Ascending aorta (tissue), 2 donors: ENCODE measurements at regions not wholly inside any gene's neighbourhood (a gene's known extent, or its start where the extent isn't known, plus 50 kb on each side); places are given as distances from the start of the nearest gene placed in this dataset.

ENCODE experiments used
- DNase-seq, 2 donors: peaks; one replicate each; pipeline ENCODE4 v3.0.0-alpha.2; 2019; ENCODE audit warnings: low spot score in 2 of 2
- H3K27ac ChIP-seq, 2 donors: fragments of 200-600 bp; sonication (generic); one replicate each; pipeline ENCODE4 v1.5.1; 2016 to 2017; ENCODE audit warnings: mild to moderate bottlenecking in 1 of 2
- H3K27me3 ChIP-seq: fragments of 200-600 bp; sonication (generic); one replicate; pipeline ENCODE4 v1.5.1; 2017
- H3K36me3 ChIP-seq, 2 donors: fragments of 200-600 bp; sonication (generic); one replicate each; pipeline ENCODE4 v1.5.1; 2016
- H3K4me1 ChIP-seq, 2 donors: fragments of 200-600 bp; sonication (generic); one replicate each; pipeline ENCODE4 v1.5.1; 2016 to 2017; ENCODE audit warnings: mild to moderate bottlenecking in 1 of 2
- H3K4me3 ChIP-seq, 2 donors: fragments of 200-600 bp; sonication (generic); one replicate each; pipeline ENCODE4 v1.5.1; 2016 to 2017; ENCODE audit warnings: mild to moderate bottlenecking in 1 of 2
- H3K9me3 ChIP-seq, 2 donors: fragments of 200-600 bp; sonication (generic); one replicate each; pipeline ENCODE4 v1.5.1; 2016
- intact Hi-C: fragments of 100-400 bp; cut with DNase I; formaldehyde crosslinking; loops from one replicate; pipeline ENCODE4 v1.15.1; 2023
- TF ChIP-seq, protein P1 (sequence below), 3 experiments: fragments of 200-600 bp in 2 of 3; fragments of 450-650 bp in 1 of 3; sonication (generic) in 2 of 3; IDR thresholded peaks; one replicate each; pipeline ENCODE4 v1.5.1; 2016 to 2019; ENCODE audit warnings: antibody characterized with exemption in 3 of 3, mild to moderate bottlenecking in 1 of 3, moderate library complexity in 1 of 3

DNA sequence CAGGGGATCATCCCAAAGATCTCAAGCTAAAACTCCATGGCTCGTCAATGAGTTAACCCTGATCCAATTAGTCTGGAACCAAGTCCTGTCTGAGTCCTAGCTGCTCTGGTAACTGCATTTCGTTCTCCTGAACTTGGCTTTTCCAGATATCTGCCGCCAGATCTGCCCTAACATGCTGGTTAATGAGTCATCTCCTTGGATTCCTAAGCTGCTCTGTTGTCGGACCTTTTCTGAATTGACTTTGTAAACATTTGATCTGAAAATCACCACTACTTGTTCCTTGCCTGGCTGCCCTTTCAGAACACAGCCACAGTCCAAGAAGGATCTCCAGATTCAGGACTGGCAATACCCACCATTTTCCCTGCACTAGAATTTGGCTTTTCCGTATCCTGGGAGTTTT lies 473.0 kb downstream of the ZSWIM6 start:
- DNase-seq = no peak
- intact Hi-C loops = no loop called here
- no peak overlapping the region for H3K27ac ChIP-seq

DNA sequence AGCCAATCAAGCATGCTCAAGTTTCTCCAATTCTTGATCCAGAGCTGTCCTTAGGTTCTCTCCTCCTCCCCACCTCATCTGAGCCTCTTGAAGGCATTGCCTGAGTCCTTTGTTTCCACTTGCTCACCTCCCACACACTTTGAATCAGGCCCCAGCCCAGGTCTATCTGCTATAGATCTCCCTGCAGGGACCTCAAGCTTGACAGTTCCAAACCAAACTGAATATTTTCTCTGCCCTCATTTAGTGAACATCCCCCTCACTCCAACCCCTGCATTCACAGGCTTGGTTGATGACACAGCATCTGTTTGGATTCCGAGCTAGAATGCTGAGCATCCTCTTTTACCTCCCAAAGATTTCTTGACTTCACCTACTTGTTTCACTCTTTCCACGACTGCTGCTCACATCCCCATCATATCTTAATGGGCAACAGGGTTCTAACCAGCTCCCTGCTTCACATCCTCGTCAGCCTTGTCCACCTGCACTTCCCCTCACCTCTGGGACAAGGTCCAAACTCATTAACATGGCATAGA lies 474.5 kb downstream of the ZSWIM6 start:
- no peak overlapping the region for H3K27ac ChIP-seq
- no peak overlapping the region for H3K4me3 ChIP-seq
- intact Hi-C loops = no loop called here
- no peaks in the 10 kb centered on the region for H3K9me3 ChIP-seq
- no peaks in the 10 kb centered on the region for H3K27me3 ChIP-seq
- TF ChIP-seq, protein P1, sequence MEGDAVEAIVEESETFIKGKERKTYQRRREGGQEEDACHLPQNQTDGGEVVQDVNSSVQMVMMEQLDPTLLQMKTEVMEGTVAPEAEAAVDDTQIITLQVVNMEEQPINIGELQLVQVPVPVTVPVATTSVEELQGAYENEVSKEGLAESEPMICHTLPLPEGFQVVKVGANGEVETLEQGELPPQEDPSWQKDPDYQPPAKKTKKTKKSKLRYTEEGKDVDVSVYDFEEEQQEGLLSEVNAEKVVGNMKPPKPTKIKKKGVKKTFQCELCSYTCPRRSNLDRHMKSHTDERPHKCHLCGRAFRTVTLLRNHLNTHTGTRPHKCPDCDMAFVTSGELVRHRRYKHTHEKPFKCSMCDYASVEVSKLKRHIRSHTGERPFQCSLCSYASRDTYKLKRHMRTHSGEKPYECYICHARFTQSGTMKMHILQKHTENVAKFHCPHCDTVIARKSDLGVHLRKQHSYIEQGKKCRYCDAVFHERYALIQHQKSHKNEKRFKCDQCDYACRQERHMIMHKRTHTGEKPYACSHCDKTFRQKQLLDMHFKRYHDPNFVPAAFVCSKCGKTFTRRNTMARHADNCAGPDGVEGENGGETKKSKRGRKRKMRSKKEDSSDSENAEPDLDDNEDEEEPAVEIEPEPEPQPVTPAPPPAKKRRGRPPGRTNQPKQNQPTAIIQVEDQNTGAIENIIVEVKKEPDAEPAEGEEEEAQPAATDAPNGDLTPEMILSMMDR (IDR thresholded peaks at IDR 0.05) = no peak
- H3K4me1 ChIP-seq = no peaks in the 10 kb centered on the region
- H3K36me3 ChIP-seq = no peaks in the 10 kb centered on the region
- no peak for DNase-seq

More for the DNA sequence above, 473.0 kb downstream of the ZSWIM6 start:
- TF ChIP-seq, protein P1 (IDR thresholded peaks at IDR 0.05) = no peak
- Histone ChIP-seq H3K36me3 (no peaks in the 10 kb centered on the region), H3K27me3 (no peaks in the 10 kb centered on the region), H3K4me1 (no peaks in the 10 kb centered on the region), H3K4me3 (no peak overlapping the region), H3K9me3 (no peaks in the 10 kb centered on the region)

DNA sequence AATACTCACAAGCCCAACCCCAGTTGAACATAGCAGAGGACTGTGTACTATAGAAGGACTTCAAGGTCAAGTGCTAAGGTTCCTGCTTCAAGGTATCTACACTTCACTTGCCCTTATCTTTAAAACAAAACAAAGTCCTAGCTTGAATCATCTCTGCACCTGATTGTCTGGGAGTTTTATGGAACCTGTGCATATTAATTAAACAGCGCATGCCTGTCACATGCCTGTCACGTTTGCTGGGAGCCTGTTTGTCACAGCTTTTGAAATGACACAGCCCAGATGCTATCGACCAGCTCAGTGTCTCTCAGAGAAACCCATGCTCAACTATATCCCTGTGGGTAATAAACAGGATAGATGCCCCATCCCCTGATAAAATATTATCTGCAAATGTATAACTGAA lies 476.0 kb downstream of the ZSWIM6 start:
- no peak overlapping the region for H3K4me3 ChIP-seq
- H3K27me3 ChIP-seq = no peaks in the 10 kb centered on the region
- H3K4me1 ChIP-seq = no peaks in the 10 kb centered on the region
- intact Hi-C loops = no loop called here
- no peaks in the 10 kb centered on the region for H3K36me3 ChIP-seq
- H3K27ac ChIP-seq = no peak overlapping the region
- no peak for DNase-seq
- no peaks in the 10 kb centered on the region for H3K9me3 ChIP-seq
- TF ChIP-seq, protein P1 (IDR thresholded peaks at IDR 0.05) = no peak

DNA sequence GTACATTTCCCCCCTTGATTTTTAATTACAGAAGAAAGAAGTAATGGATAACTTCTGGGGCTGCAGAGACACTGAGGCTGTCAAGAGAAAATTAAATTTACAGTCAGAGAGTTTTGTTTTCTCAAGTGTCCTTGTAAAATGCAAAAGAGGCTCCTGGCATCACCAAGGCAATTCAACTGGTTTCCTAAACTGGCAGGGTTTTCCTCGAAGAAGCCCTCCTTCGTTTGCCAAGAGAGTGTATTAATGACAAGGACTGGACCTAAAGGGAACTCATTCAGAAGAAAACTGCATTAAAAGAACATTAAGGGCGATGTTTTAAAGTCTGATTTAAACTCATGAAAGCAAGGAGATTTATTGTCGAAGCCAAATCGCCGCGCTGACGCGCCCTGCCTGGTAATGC lies 476.9 kb downstream of the ZSWIM6 start:
- H3K36me3 ChIP-seq = no peaks in the 10 kb centered on the region

DNA sequence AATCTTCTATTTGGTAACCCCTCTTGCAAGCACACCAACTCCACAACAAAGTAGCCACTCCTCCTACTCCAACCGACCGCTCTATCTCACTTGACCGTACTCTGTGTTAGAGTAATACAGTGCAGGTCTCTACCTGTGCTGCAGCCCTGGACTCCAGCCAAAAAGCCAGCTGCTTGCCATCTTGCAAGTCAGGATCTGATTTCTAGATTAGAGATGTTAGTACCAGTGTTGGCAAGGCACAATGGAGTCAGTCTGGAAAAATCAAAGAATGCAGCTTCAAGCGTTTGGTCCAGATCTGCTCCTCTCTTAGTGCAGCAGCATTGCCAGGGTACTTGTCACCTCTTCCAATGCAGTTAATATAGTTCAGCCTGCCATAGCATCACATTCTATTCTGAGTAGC lies 477.6 kb downstream of the ZSWIM6 start:
- TF ChIP-seq, protein P1 (IDR thresholded peaks at IDR 0.05) = no peak
- H3K27me3 ChIP-seq = peaks cover 3% of the 10 kb centered on the region
- no peaks in the 10 kb centered on the region for H3K4me1 ChIP-seq
- no peaks in the 10 kb centered on the region for H3K36me3 ChIP-seq
- intact Hi-C loops = no loop called here
- DNase-seq = no peak
- no peaks in the 10 kb centered on the region for H3K9me3 ChIP-seq
- no peak overlapping the region for H3K27ac ChIP-seq
- no peak overlapping the region for H3K4me3 ChIP-seq

More for the DNA sequence above, 476.9 kb downstream of the ZSWIM6 start:
- H3K27ac ChIP-seq = no peak overlapping the region
- peaks cover 2% of the 10 kb centered on the region for H3K27me3 ChIP-seq
- no peaks in the 10 kb centered on the region for H3K4me1 ChIP-seq
- H3K4me3 ChIP-seq = no peak overlapping the region
- H3K9me3 ChIP-seq = no peaks in the 10 kb centered on the region
- intact Hi-C loops = no loop called here
- no peak for DNase-seq
- TF ChIP-seq, protein P1 (IDR thresholded peaks at IDR 0.05) = no peak

DNA sequence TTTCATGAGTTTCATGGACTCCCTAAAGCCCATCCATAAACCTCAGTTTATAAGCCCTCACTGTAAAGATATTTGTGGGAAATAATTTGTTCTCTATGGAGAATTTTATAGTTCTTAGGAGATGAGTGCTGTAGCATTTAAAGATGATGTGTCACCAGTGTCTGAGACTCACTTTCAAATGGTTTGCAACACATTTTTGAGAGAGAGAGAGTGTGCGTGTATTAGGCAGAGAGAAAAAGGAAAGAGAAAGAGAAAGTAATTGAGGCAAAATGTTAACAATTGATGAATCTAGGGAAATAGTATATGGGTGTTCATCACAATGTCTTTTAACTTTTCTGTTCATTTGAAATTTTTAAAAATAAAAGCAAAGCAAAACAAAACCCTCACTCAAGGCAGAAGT lies 479.0 kb downstream of the ZSWIM6 start:
- Histone ChIP-seq H3K27me3 (peaks cover 3% of the 10 kb centered on the region), H3K4me3 (no peak overlapping the region), H3K36me3 (no peaks in the 10 kb centered on the region), H3K27ac (no peak overlapping the region), H3K9me3 (no peaks in the 10 kb centered on the region), H3K4me1 (no peaks in the 10 kb centered on the region)
- no peak for DNase-seq
- TF ChIP-seq, protein P1 (IDR thresholded peaks at IDR 0.05) = no peak
- intact Hi-C loops = no loop called here
